ENCODE measurements at regions not wholly inside any gene's neighbourhood (a gene's known extent, or its start where the extent isn't known, plus 50 kb on each side); places are given as distances from the start of the nearest gene placed in this dataset.
"Not testable (repeated sequence)": the region's sequence is repeated elsewhere in the genome, so short reads cannot be mapped to it uniquely, and the experiment has no call there.

DNA sequence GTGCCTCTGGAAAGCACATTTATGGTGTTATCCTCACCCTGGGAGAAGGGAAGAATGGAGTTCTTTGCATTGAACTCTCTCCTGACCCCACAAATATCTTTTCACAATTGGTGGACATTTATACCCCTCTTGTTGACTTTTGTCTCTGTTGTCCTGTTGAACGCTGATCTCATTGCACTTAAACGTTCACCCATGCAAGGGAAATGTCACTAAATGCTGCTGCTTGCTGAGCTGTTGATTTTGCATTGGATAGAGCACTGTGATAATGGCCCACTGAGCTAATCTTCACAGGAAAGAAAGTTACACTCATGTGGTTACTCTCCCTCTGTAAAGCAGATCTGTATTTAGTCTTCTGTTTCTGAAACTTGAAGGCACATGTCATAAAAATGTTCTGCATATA is 133.4 kb downstream of the FZD1 start:
- Histone ChIP-seq H3K36me3 (ENCODE audit: control insufficient read depth in 2 of 2, insufficient read depth in 2 of 2, low read length in 2 of 2) (no peaks in the 10 kb centered on the region), H3K4me1 (ENCODE audit: control insufficient read depth in 2 of 2, insufficient read depth in 2 of 2, low read length in 2 of 2) (no peaks in the 10 kb centered on the region), H3K27me3 (ENCODE audit: control insufficient read depth in 2 of 2, insufficient read depth in 2 of 2, low read length in 2 of 2) (no peaks in the 10 kb centered on the region), H3K9ac (ENCODE audit: low read depth in 1 of 2, low read length in 2 of 2) (no peak overlapping the region), H3K4me3 (ENCODE audit: low read length in 2 of 2) (no peak overlapping the region), H3K27ac (ENCODE audit: low read depth in 2 of 2, low read length in 2 of 2) (no peak overlapping the region), H3K9me3 (ENCODE audit: control insufficient read depth in 2 of 2, low read length in 2 of 2) (no peaks in the 10 kb centered on the region)

DNA sequence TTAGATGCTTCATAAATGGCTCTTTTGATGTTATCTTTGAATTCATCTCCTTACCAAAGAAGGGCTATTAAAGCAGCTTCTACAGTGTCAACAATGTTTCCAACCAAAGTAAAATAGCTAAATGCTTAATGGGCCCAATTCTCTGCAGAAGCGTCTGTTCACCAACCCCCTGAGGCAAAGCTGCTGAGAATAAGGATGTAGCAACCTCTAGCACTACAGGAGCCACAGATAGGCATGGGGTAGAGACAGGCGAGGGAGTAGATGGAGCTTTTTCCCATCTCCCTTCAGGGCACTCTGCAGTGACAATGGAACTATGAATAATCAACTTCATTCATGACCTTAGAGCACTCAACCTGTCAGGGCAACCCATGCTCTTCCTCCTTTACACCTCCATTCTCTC is 134.1 kb downstream of the FZD1 start:
- no peak overlapping the region for H3K4me3 ChIP-seq (ENCODE audit: low read length in 2 of 2)
- no peak overlapping the region for H3K9ac ChIP-seq (ENCODE audit: low read depth in 1 of 2, low read length in 2 of 2)
- H3K36me3 ChIP-seq (ENCODE audit: control insufficient read depth in 2 of 2, insufficient read depth in 2 of 2, low read length in 2 of 2), result no peaks in the 10 kb centered on the region
- no peaks in the 10 kb centered on the region for H3K27me3 ChIP-seq (ENCODE audit: control insufficient read depth in 2 of 2, insufficient read depth in 2 of 2, low read length in 2 of 2)
- no peaks in the 10 kb centered on the region for H3K4me1 ChIP-seq (ENCODE audit: control insufficient read depth in 2 of 2, insufficient read depth in 2 of 2, low read length in 2 of 2)
- no peaks in the 10 kb centered on the region for H3K9me3 ChIP-seq (ENCODE audit: control insufficient read depth in 2 of 2, low read length in 2 of 2)
- no peak overlapping the region for H3K27ac ChIP-seq (ENCODE audit: low read depth in 2 of 2, low read length in 2 of 2)

- H3K9ac ChIP-seq (ENCODE audit: low read depth in 1 of 2, low read length in 2 of 2), result no peak overlapping the region
- H3K9me3 ChIP-seq (ENCODE audit: control insufficient read depth in 2 of 2, low read length in 2 of 2), result no peaks in the 10 kb centered on the region
- no peaks in the 10 kb centered on the region for H3K36me3 ChIP-seq (ENCODE audit: control insufficient read depth in 2 of 2, insufficient read depth in 2 of 2, low read length in 2 of 2)
- no peak overlapping the region for H3K4me3 ChIP-seq (ENCODE audit: low read length in 2 of 2)
- no peaks in the 10 kb centered on the region for H3K4me1 ChIP-seq (ENCODE audit: control insufficient read depth in 2 of 2, insufficient read depth in 2 of 2, low read length in 2 of 2)
- no peak overlapping the region for H3K27ac ChIP-seq (ENCODE audit: low read depth in 2 of 2, low read length in 2 of 2)
- H3K27me3 ChIP-seq (ENCODE audit: control insufficient read depth in 2 of 2, insufficient read depth in 2 of 2, low read length in 2 of 2), result no peaks in the 10 kb centered on the region
Observed at GRCh38 chr7:91405092-91405788, 141.0 kb downstream of the FZD1 start.

- not testable (repeated sequence) for H3K4me3 ChIP-seq (ENCODE audit: low read length in 2 of 2); H3K9ac ChIP-seq (ENCODE audit: low read depth in 1 of 2, low read length in 2 of 2); H3K4me1 ChIP-seq (ENCODE audit: control insufficient read depth in 2 of 2, insufficient read depth in 2 of 2, low read length in 2 of 2); H3K36me3 ChIP-seq (ENCODE audit: control insufficient read depth in 2 of 2, insufficient read depth in 2 of 2, low read length in 2 of 2); H3K27me3 ChIP-seq (ENCODE audit: control insufficient read depth in 2 of 2, insufficient read depth in 2 of 2, low read length in 2 of 2); H3K27ac ChIP-seq (ENCODE audit: low read depth in 2 of 2, low read length in 2 of 2); H3K9me3 ChIP-seq (ENCODE audit: control insufficient read depth in 2 of 2, low read length in 2 of 2)
Observed at GRCh38 chr7:91405873-91406272, 141.6 kb downstream of the FZD1 start.

DNA sequence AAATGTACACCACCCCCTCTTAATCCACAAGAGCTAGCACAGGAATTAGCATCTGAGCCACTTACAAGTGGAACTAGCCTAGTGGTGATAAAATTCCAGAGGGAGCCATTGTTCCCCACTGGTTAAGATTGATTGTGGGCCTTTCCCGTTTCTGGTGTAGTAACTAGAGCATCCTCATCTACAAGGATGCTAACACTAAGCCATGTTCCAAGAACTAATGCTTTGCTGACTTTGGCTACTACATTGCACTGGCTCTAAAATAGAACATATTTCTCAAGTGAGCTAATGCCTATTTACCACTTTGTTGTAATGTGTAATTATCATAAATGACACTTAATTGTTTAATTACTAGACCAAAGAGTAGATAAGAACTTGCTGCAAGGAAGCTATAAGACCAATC is 143.7 kb downstream of the FZD1 start:
- no peak overlapping the region for H3K9ac ChIP-seq (ENCODE audit: low read depth in 1 of 2, low read length in 2 of 2)
- no peaks in the 10 kb centered on the region for H3K36me3 ChIP-seq (ENCODE audit: control insufficient read depth in 2 of 2, insufficient read depth in 2 of 2, low read length in 2 of 2)
- H3K27ac ChIP-seq (ENCODE audit: low read depth in 2 of 2, low read length in 2 of 2), result no peak overlapping the region
- H3K4me3 ChIP-seq (ENCODE audit: low read length in 2 of 2), result no peak overlapping the region
- H3K27me3 ChIP-seq (ENCODE audit: control insufficient read depth in 2 of 2, insufficient read depth in 2 of 2, low read length in 2 of 2), result no peaks in the 10 kb centered on the region
- H3K4me1 ChIP-seq (ENCODE audit: control insufficient read depth in 2 of 2, insufficient read depth in 2 of 2, low read length in 2 of 2), result no peaks in the 10 kb centered on the region
- H3K9me3 ChIP-seq (ENCODE audit: control insufficient read depth in 2 of 2, low read length in 2 of 2), result no peaks in the 10 kb centered on the region

- H3K9ac ChIP-seq (ENCODE audit: low read depth in 1 of 2, low read length in 2 of 2), result no peak overlapping the region
- no peak overlapping the region for H3K4me3 ChIP-seq (ENCODE audit: low read length in 2 of 2)
- H3K27ac ChIP-seq (ENCODE audit: low read depth in 2 of 2, low read length in 2 of 2), result no peak overlapping the region
- H3K36me3 ChIP-seq (ENCODE audit: control insufficient read depth in 2 of 2, insufficient read depth in 2 of 2, low read length in 2 of 2), result no peaks in the 10 kb centered on the region
- H3K4me1 ChIP-seq (ENCODE audit: control insufficient read depth in 2 of 2, insufficient read depth in 2 of 2, low read length in 2 of 2), result no peaks in the 10 kb centered on the region
- H3K27me3 ChIP-seq (ENCODE audit: control insufficient read depth in 2 of 2, insufficient read depth in 2 of 2, low read length in 2 of 2), result no peaks in the 10 kb centered on the region
- no peaks in the 10 kb centered on the region for H3K9me3 ChIP-seq (ENCODE audit: control insufficient read depth in 2 of 2, low read length in 2 of 2)
Observed at GRCh38 chr7:91408388-91409154, 144.3 kb downstream of the FZD1 start.

- no peak overlapping the region for H3K27ac ChIP-seq (ENCODE audit: low read depth in 2 of 2, low read length in 2 of 2)
- no peaks in the 10 kb centered on the region for H3K36me3 ChIP-seq (ENCODE audit: control insufficient read depth in 2 of 2, insufficient read depth in 2 of 2, low read length in 2 of 2)
- H3K27me3 ChIP-seq (ENCODE audit: control insufficient read depth in 2 of 2, insufficient read depth in 2 of 2, low read length in 2 of 2), result no peaks in the 10 kb centered on the region
- H3K4me3 ChIP-seq (ENCODE audit: low read length in 2 of 2), result no peak overlapping the region
- no peak overlapping the region for H3K9ac ChIP-seq (ENCODE audit: low read depth in 1 of 2, low read length in 2 of 2)
- H3K4me1 ChIP-seq (ENCODE audit: control insufficient read depth in 2 of 2, insufficient read depth in 2 of 2, low read length in 2 of 2), result no peaks in the 10 kb centered on the region
- H3K9me3 ChIP-seq (ENCODE audit: control insufficient read depth in 2 of 2, low read length in 2 of 2), result no peaks in the 10 kb centered on the region
Observed at GRCh38 chr7:91411060-91411459, 146.8 kb downstream of the FZD1 start.

DNA sequence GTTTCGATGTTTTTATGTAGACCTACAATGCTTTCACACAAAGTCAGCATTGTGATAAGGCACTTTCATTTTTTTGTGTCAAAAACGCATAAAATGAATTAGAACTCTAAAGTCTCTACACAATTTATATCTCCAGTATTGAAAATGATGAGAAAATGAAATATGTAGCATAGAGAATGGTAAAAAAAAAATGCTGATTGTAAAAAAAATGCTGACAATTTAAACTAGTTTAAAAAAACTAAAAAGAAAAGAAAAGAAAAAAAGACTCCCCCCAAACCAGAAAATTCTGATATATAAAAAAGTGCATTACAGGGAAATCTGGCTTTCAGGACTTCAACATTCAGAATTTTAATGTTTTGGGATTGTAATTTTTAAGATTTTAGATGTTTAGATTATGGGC is 148.1 kb downstream of the FZD1 start:
- no peaks in the 10 kb centered on the region for H3K4me1 ChIP-seq (ENCODE audit: control insufficient read depth in 2 of 2, insufficient read depth in 2 of 2, low read length in 2 of 2)

GRCh38 chr7:91414734-91415133 is 150.5 kb downstream of the FZD1 start:
- Histone ChIP-seq H3K36me3 (ENCODE audit: control insufficient read depth in 2 of 2, insufficient read depth in 2 of 2, low read length in 2 of 2) (no peaks in the 10 kb centered on the region), H3K4me1 (ENCODE audit: control insufficient read depth in 2 of 2, insufficient read depth in 2 of 2, low read length in 2 of 2) (no peaks in the 10 kb centered on the region)

More for the DNA sequence above, 148.1 kb downstream of the FZD1 start:
- Histone ChIP-seq H3K4me3 (ENCODE audit: low read length in 2 of 2) (no peak overlapping the region), H3K27me3 (ENCODE audit: control insufficient read depth in 2 of 2, insufficient read depth in 2 of 2, low read length in 2 of 2) (peaks cover 0 to 2% of the 10 kb centered on the region in 2 donors), H3K9me3 (ENCODE audit: control insufficient read depth in 2 of 2, low read length in 2 of 2) (no peaks in the 10 kb centered on the region), H3K36me3 (ENCODE audit: control insufficient read depth in 2 of 2, insufficient read depth in 2 of 2, low read length in 2 of 2) (no peaks in the 10 kb centered on the region), H3K27ac (ENCODE audit: low read depth in 2 of 2, low read length in 2 of 2) (no peak overlapping the region), H3K9ac (ENCODE audit: low read depth in 1 of 2, low read length in 2 of 2) (no peak overlapping the region)

DNA sequence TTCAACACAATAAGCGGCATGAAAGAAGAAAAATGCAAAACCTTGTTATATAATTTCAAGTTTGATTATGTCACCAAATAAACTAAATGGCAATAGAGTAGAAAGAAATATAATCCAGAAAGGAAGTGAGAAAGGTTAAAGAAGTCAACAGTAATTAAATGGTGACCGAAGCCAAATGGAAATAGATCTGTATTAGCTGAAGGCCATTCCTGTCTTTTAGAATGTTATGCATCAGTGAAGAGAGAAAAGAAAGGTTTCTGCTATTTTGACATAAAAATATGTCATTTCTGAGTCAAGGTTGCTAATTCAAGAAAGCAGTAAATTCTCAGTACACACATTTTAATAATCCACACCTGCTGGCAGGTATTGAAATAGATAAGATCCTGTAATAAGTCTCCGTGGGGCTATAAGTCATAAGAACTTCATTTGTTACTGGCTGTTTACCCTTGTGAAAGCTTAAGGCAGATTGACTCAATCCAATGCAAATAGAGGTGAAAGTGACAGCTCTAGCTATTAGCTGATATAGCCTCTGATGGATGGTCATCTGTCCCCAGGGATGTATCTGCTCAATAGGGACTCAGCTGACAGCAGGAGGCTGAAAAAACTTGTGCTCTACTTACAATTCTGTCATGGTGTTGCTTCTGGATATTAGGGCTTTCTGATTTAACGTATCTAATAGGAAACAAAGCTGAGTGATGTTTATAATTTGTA is 152.1 kb downstream of the FZD1 start:
- Histone ChIP-seq H3K4me1 (ENCODE audit: control insufficient read depth in 2 of 2, insufficient read depth in 2 of 2, low read length in 2 of 2) (no peaks in the 10 kb centered on the region), H3K27me3 (ENCODE audit: control insufficient read depth in 2 of 2, insufficient read depth in 2 of 2, low read length in 2 of 2) (peaks cover 0 to 2% of the 10 kb centered on the region in 2 donors), H3K27ac (ENCODE audit: low read depth in 2 of 2, low read length in 2 of 2) (no peak overlapping the region), H3K4me3 (ENCODE audit: low read length in 2 of 2) (no peak overlapping the region), H3K9ac (ENCODE audit: low read depth in 1 of 2, low read length in 2 of 2) (no peak overlapping the region), H3K36me3 (ENCODE audit: control insufficient read depth in 2 of 2, insufficient read depth in 2 of 2, low read length in 2 of 2) (no peaks in the 10 kb centered on the region), H3K9me3 (ENCODE audit: control insufficient read depth in 2 of 2, low read length in 2 of 2) (no peaks in the 10 kb centered on the region)

More at GRCh38 chr7:91414734-91415133, 150.5 kb downstream of the FZD1 start:
- H3K9ac ChIP-seq (ENCODE audit: low read depth in 1 of 2, low read length in 2 of 2), result no peak overlapping the region
- no peak overlapping the region for H3K27ac ChIP-seq (ENCODE audit: low read depth in 2 of 2, low read length in 2 of 2)
- H3K9me3 ChIP-seq (ENCODE audit: control insufficient read depth in 2 of 2, low read length in 2 of 2), result no peaks in the 10 kb centered on the region
- H3K4me3 ChIP-seq (ENCODE audit: low read length in 2 of 2), result no peak overlapping the region
- peaks cover 0 to 2% of the 10 kb centered on the region in 2 donors for H3K27me3 ChIP-seq (ENCODE audit: control insufficient read depth in 2 of 2, insufficient read depth in 2 of 2, low read length in 2 of 2)
